T-helper 2 cell treated with Interferon-gamma antibody and Interleukin-4, amounts not matched to agents 100 ng/mL and 5 ng/mL, for 36 hours (primary cell): ENCODE measurements at regions not wholly inside any gene's neighbourhood (a gene's known extent, or its start where the extent isn't known, plus 50 kb on each side); places are given as distances from the start of the nearest gene placed in this dataset.

Source experiments
- intact Hi-C: fragments of 100-400 bp; cut with micrococcal nuclease; formaldehyde crosslinking; loops from one replicate; pipeline ENCODE4 v1.15.1; 2023

- intact Hi-C loops = no loop called here
These were observed 96.6 kb upstream of the GPR26 start for GRCh38 chr10:123569436-123570035.

GRCh38 chr10:123570051-123570897, 95.9 kb upstream of the GPR26 start:
- intact Hi-C loops = no loop called here

- intact Hi-C loops = no loop called here
These were observed 95.1 kb upstream of the GPR26 start for GRCh38 chr10:123570898-123571515.

- intact Hi-C loops = no loop called here
These were observed 94.2 kb upstream of the GPR26 start for GRCh38 chr10:123571978-123572377.

- intact Hi-C loops = no loop called here
These were observed 92.7 kb upstream of the GPR26 start for GRCh38 chr10:123573236-123574108.

- intact Hi-C loops = no loop called here
These were observed 92.0 kb upstream of the GPR26 start for GRCh38 chr10:123574109-123574698.

GRCh38 chr10:123575105-123575504, 91.0 kb upstream of the GPR26 start:
- intact Hi-C loops = no loop called here

- intact Hi-C loops = no loop called here
These were observed 89.4 kb upstream of the GPR26 start for GRCh38 chr10:123576706-123577105.

- intact Hi-C loops = no loop called here
These were observed 88.2 kb upstream of the GPR26 start for GRCh38 chr10:123577921-123578461.

- intact Hi-C loops = no loop called here
These were observed 87.4 kb upstream of the GPR26 start for GRCh38 chr10:123578721-123579120.

GRCh38 chr10:123579675-123580074, 86.5 kb upstream of the GPR26 start:
- intact Hi-C loops = loop anchor here (5.0 kb wide), 1 partner anchor 823 kb away; no protein-coding TSS in a partner anchor

- intact Hi-C loops = loop anchor here (5.0 kb wide), 1 partner anchor 822 kb away; no protein-coding TSS in a partner anchor
These were observed 85.7 kb upstream of the GPR26 start for GRCh38 chr10:123580426-123580825.

- intact Hi-C loops = loop anchor here (1.0 to 5.0 kb wide), 2 partner anchors 386 to 821 kb away; no protein-coding TSS in a partner anchor
These were observed 84.5 kb upstream of the GPR26 start for GRCh38 chr10:123581656-123582055.

- intact Hi-C loops = loop anchor here (1.0 to 5.0 kb wide), 2 partner anchors 385 to 820 kb away; no protein-coding TSS in a partner anchor
These were observed 83.8 kb upstream of the GPR26 start for GRCh38 chr10:123582084-123582989.

GRCh38 chr10:123583639-123584418, 82.3 kb upstream of the GPR26 start:
- intact Hi-C loops = loop anchor here (5.0 kb wide), 1 partner anchor 818 kb away; no protein-coding TSS in a partner anchor

GRCh38 chr10:123584419-123584775, 81.8 kb upstream of the GPR26 start:
- intact Hi-C loops = loop anchor here (5.0 kb wide), 1 partner anchor 818 kb away; no protein-coding TSS in a partner anchor

- intact Hi-C loops = no loop called here
These were observed 80.4 kb upstream of the GPR26 start for GRCh38 chr10:123585477-123586445.
